ENCODE measurements at regions not wholly inside any gene's neighbourhood (a gene's known extent, or its start where the extent isn't known, plus 50 kb on each side); places are given as distances from the start of the nearest gene placed in this dataset.

GRCh38 chrX:110846071-110846470, 50.5 kb upstream of the CHRDL1 start:
- DNase-seq (ENCODE audit: insufficient read length, low spot score) (no peak), FAIRE-seq (no peak)
- TF ChIP-seq CTCF (IDR thresholded peaks at IDR 0.05; ENCODE audit: insufficient read depth, missing control alignments) = no peak
